K562 (cell line): ENCODE measurements at regions not wholly inside any gene's neighbourhood (a gene's known extent, or its start where the extent isn't known, plus 50 kb on each side); places are given as distances from the start of the nearest gene placed in this dataset.

Experiments used
- ATAC-seq: fragments of 200-7000 bp; cut with Tn5 transposase; 3 replicates; pipeline ENCODE4 v1.9.1; 2020; ENCODE audit warnings: moderate library complexity
- BruUV-seq: library from RNA; stranded (reverse); fragments of 400-500 nt; replicated peaks from 2 replicates; lab custom pipeline; 2021; lab: Mats Ljungman, UMichigan
- CTCF ChIA-PET: fragments of 300-600 bp; formaldehyde crosslinking; extraction: SDS; loops from one replicate; lab custom pipeline; 2021; ENCODE audit warnings: low intra/inter-chr PET ratio; lab: Yijun Ruan, JAX
- POLR2A ChIA-PET: fragments of 300-600, 350-650 bp; sonication (Branson Sonifier 250); formaldehyde crosslinking; extraction: SDS; loops from one replicate; lab custom pipeline; 2021; ENCODE audit warnings: antibody characterized with exemption, inconsistent platforms; lab: Yijun Ruan, JAX
- DNase-seq, 4 experiments: peaks; one replicate each; pipeline versions ENCODE4 v3.0.0 to v3.0.0-alpha.2; 2011 to 2018; ENCODE audit warnings: low spot score in 3 of 4, mixed read lengths in 3 of 4; ENCODE audit errors: extremely low read depth in 1 of 4
- FAIRE-seq: peaks from 2 replicates; lab custom pipeline; 2011; peaks lifted over from hg19 to GRCh38; lab: Jason Lieb, UNC
- H2AFZ ChIP-seq: 2 replicates; pipeline ENCODE4 v1.6.0; 2011; ENCODE audit warnings: low read depth, low read length, control low read depth, inconsistent platforms
- H3K27ac ChIP-seq: fragments of 200-600 bp; 3 replicates; pipeline ENCODE4 v1.8.0; 2011; ENCODE audit warnings: low read depth, mild to moderate bottlenecking, control low read depth, inconsistent platforms, low read length, moderate library complexity, mixed read lengths; ENCODE audit errors: extremely low read depth
- H3K27me3 ChIP-seq, 2 experiments: fragments of 300-600 bp in 1 of 2; 2 replicates in 1 of 2; 3 replicates in 1 of 2; pipeline versions ENCODE4 v1.6.0 to v1.8.0; 2011; ENCODE audit warnings: inconsistent platforms in 2 of 2, low read length in 2 of 2, mild to moderate bottlenecking in 1 of 2, mixed read lengths in 1 of 2, moderate library complexity in 1 of 2; ENCODE audit not compliant: control insufficient read depth in 2 of 2, insufficient read depth in 2 of 2
- H3K36me3 ChIP-seq: fragments of 300-600 bp; 3 replicates; pipeline ENCODE4 v1.8.0; 2011; ENCODE audit warnings: mild to moderate bottlenecking, low read length, inconsistent platforms; ENCODE audit not compliant: control insufficient read depth, insufficient read depth
- H3K4me1 ChIP-seq, 2 experiments: fragments of 200-600 bp in 1 of 2; replicated peaks in 1 of 2; 2 replicates in 1 of 2; 3 replicates in 1 of 2; pipeline versions ENCODE4 v1.5.1 to v1.8.0; 2011; ENCODE audit warnings: inconsistent platforms in 2 of 2, low read length in 2 of 2, mild to moderate bottlenecking in 1 of 2, mixed read lengths in 1 of 2, moderate library complexity in 1 of 2; ENCODE audit not compliant: control insufficient read depth in 2 of 2, insufficient read depth in 2 of 2
- H3K4me2 ChIP-seq: 2 replicates; pipeline ENCODE4 v1.6.1; 2011; ENCODE audit warnings: low read length, control low read depth, inconsistent platforms, mixed read lengths; ENCODE audit not compliant: insufficient read depth
- H3K4me3 ChIP-seq: fragments of 200-600 bp; sonication (generic), shearing (Covaris generic); 2 replicates; pipeline ENCODE4 v1.5.1; 2016; ENCODE audit warnings: control low read depth, inconsistent platforms
- H3K79me2 ChIP-seq: fragments of 200-600 bp; 3 replicates; pipeline ENCODE4 v1.8.0; 2011; ENCODE audit warnings: low read length, inconsistent platforms; ENCODE audit not compliant: control insufficient read depth, insufficient read depth
- H3K9ac ChIP-seq, 2 experiments: 2 replicates each; pipeline versions ENCODE4 v1.6.0 to v1.6.1; 2011; ENCODE audit warnings: low read depth in 2 of 2, low read length in 2 of 2, control low read depth in 1 of 2, inconsistent platforms in 1 of 2, mild to moderate bottlenecking in 1 of 2, mixed read lengths in 1 of 2; ENCODE audit not compliant: insufficient read depth in 1 of 2
- H3K9me1 ChIP-seq: one replicate; pipeline ENCODE4 v1.6.0; 2011; ENCODE audit warnings: inconsistent platforms, mild to moderate bottlenecking, low read length, moderate library complexity; ENCODE audit not compliant: control insufficient read depth, insufficient read depth
- H3K9me3 ChIP-seq: replicated peaks from 2 replicates; pipeline ENCODE4 v1.5.1; 2011; ENCODE audit warnings: low read depth, low read length, inconsistent platforms; ENCODE audit not compliant: control insufficient read depth, insufficient read depth
- H4K20me1 ChIP-seq: replicated peaks from 2 replicates; pipeline ENCODE4 v1.6.1; 2011; ENCODE audit warnings: low read length, inconsistent platforms, mixed read lengths; ENCODE audit not compliant: control insufficient read depth, insufficient read depth
- CBX2 ChIP-seq: fragments of 200-600 bp; sonication (generic); IDR thresholded peaks from one replicate; pipeline ENCODE4 v1.6.1; 2012; ENCODE audit warnings: mild to moderate bottlenecking, low read length, inconsistent platforms; ENCODE audit not compliant: insufficient read depth, poor library complexity, severe bottlenecking
- CHCHD3 ChIP-seq: fragments of 250-450 bp; sonication (Bioruptor Pico); IDR thresholded peaks from 2 replicates; pipeline ENCODE4 v2.1.2; 2022; ENCODE audit warnings: mild to moderate bottlenecking
- CSDE1 ChIP-seq, 2 experiments: fragments of 450-650 bp; IDR thresholded peaks; 2 replicates each; pipeline ENCODE4 v1.6.1; 2016; ENCODE audit warnings: mild to moderate bottlenecking in 1 of 2
- CXXC5 ChIP-seq: fragments of 250-450 bp; sonication (Bioruptor Pico); IDR thresholded peaks from 2 replicates; pipeline ENCODE4 v1.8.0; 2022; ENCODE audit warnings: inconsistent platforms, mild to moderate bottlenecking, moderate library complexity
- ELF1 ChIP-seq: fragments of 200-800 bp; sonication (Bioruptor generic); IDR thresholded peaks from 2 replicates; pipeline ENCODE4 v1.6.1; 2016; ENCODE audit warnings: missing genetic modification characterization, missing compliant biosample characterization
- ELK1 ChIP-seq: sonication (generic); formaldehyde crosslinking; IDR thresholded peaks from 2 replicates; pipeline ENCODE4 v1.8.1; 2022; ENCODE audit warnings: missing genetic modification reagents
- NCOR1 ChIP-seq: fragments of 450-650 bp; IDR thresholded peaks from 2 replicates; pipeline ENCODE4 v1.6.1; 2016; ENCODE audit warnings: mild to moderate bottlenecking, moderate library complexity
- POLR2H ChIP-seq: IDR thresholded peaks from 2 replicates; pipeline ENCODE4 v1.6.1; 2016; ENCODE audit warnings: missing genetic modification characterization, low read depth, mild to moderate bottlenecking, control low read depth, missing compliant biosample characterization, moderate library complexity
- PTTG1 ChIP-seq: fragments of 450-650 bp; IDR thresholded peaks from 2 replicates; pipeline ENCODE4 v1.6.1; 2016; ENCODE audit warnings: low read depth, mild to moderate bottlenecking, missing genetic modification characterization, missing compliant biosample characterization
- RERE ChIP-seq: sonication (generic); formaldehyde crosslinking; IDR thresholded peaks from 2 replicates; pipeline ENCODE4 v1.8.0; 2023; ENCODE audit warnings: missing genetic modification reagents, mild to moderate bottlenecking, borderline replicate concordance
- STAT6 ChIP-seq: sonication (generic); formaldehyde crosslinking; IDR thresholded peaks from 2 replicates; pipeline ENCODE4 v1.8.1; 2023; ENCODE audit warnings: mild to moderate bottlenecking, missing genetic modification reagents
- ZBTB26 ChIP-seq: fragments of 450-650 bp; formaldehyde crosslinking; IDR thresholded peaks from 2 replicates; pipeline ENCODE4 v1.4.0; 2022; ENCODE audit warnings: missing genetic modification characterization
- ZNF12 ChIP-seq: sonication (generic); formaldehyde crosslinking; IDR thresholded peaks from 2 replicates; pipeline ENCODE4 v1.4.0; 2020; ENCODE audit warnings: mild to moderate bottlenecking, missing genetic modification reagents
- ZNF445 ChIP-seq: fragments of 250-450 bp; sonication (Bioruptor Pico); IDR thresholded peaks from 2 replicates; pipeline ENCODE4 v1.4.0; 2020; ENCODE audit warnings: low read depth, mild to moderate bottlenecking, moderate library complexity
- WGBS: fragments of 100-300 bp; shearing (Covaris generic); methylation state at CpG from one replicate; pipeline ENCODE4 v1.1.6; 2016; ENCODE audit warnings: low coverage, mixed read lengths; ENCODE audit not compliant: insufficient coverage; ENCODE audit errors: missing lambda C conversion rate; 5-methylcytosine and 5-hydroxymethylcytosine counted together
- in situ Hi-C: fragments of 300-500 bp; cut with MboI; formaldehyde crosslinking; loops from 4 replicates; pipeline ENCODE4 v1.15.0; 2018; ENCODE audit warnings: inconsistent platforms, mixed read lengths
- intact Hi-C: fragments of 100-400 bp; cut with micrococcal nuclease; formaldehyde crosslinking; loops from 2 replicates; pipeline ENCODE4 v1.14.2; 2022

GRCh38 chr2:88853403-88853790 is 161.9 kb downstream of the RPIA start:
- H3K4me3 ChIP-seq: no peak overlapping the region
- H3K9me3 ChIP-seq: no peaks in the 10 kb centered on the region
- no peak overlapping the region for H3K9ac ChIP-seq
- no peaks in the 10 kb centered on the region for H4K20me1 ChIP-seq
- FAIRE-seq (no peak), DNase-seq (no peak), ATAC-seq (no peak)
- ChIA-PET POLR2A (no interaction called here), CTCF (no interaction called here)
- TF ChIP-seq ZNF12 (no peak), NCOR1 (no peak), POLR2H (tag) (no peak), ELK1 (CRISPR knock-in tag) (no peak), STAT6 (CRISPR knock-in tag) (no peak), ZBTB26 (CRISPR knock-in tag) (no peak), CHCHD3 (CRISPR knock-in tag) (no peak), CSDE1 (IDR thresholded peaks at IDR 0.05) (no peak), ELF1 (tag) (no peak), RERE (no peak), CXXC5 (CRISPR knock-in tag) (no peak), PTTG1 (tag) (no peak), CBX2 (no peak), ZNF445 (CRISPR knock-in tag) (no peak)
- no peak overlapping the region for H3K4me2 ChIP-seq
- H3K27me3 ChIP-seq: no peaks in the 10 kb centered on the region
- BruUV-seq: no TSS peak
- no peak overlapping the region for H3K27ac ChIP-seq
- intact Hi-C loops: no loop called here
- in situ Hi-C loops: no loop called here
- no peaks in the 10 kb centered on the region for H3K79me2 ChIP-seq
- H3K4me1 ChIP-seq: no peaks in the 10 kb centered on the region
- no peak overlapping the region for H2AFZ ChIP-seq
- H3K36me3 ChIP-seq: no peaks in the 10 kb centered on the region
- 0% methylated on average over 2 of the region's 2 CpGs for WGBS
- H3K9me1 ChIP-seq: no peaks in the 10 kb centered on the region
